Endothelial cell of umbilical vein (primary cell): ENCODE measurements at regions not wholly inside any gene's neighbourhood (a gene's known extent, or its start where the extent isn't known, plus 50 kb on each side); places are given as distances from the start of the nearest gene placed in this dataset.

Experiments used
- BruUV-seq: library from RNA; stranded (reverse); fragments of 400-500 nt; replicated peaks from 2 replicates; lab custom pipeline; 2021; lab: Mats Ljungman, UMichigan
- CTCF ChIA-PET: fragments of 300-600, 350-600 bp; sonication (Branson Sonifier 250); formaldehyde crosslinking; loops from one replicate; lab custom pipeline; 2021; ENCODE audit warnings: antibody characterized with exemption, inconsistent platforms; lab: Charles Lee
- POLR2A ChIA-PET: fragments of 300-600, 350-600 bp; sonication (Branson Sonifier 250); formaldehyde crosslinking; loops from one replicate; lab custom pipeline; 2021; ENCODE audit warnings: antibody characterized with exemption, inconsistent platforms; lab: Charles Lee
- DNase-seq: peaks from one replicate; pipeline ENCODE4 v3.0.0-alpha.2; 2011; ENCODE audit warnings: low read depth, low spot score
- FAIRE-seq: peaks from 2 replicates; lab custom pipeline; 2011; peaks lifted over from hg19 to GRCh38; lab: Jason Lieb, UNC
- H2AFZ ChIP-seq: 2 replicates; pipeline ENCODE4 v1.6.0; 2012; ENCODE audit warnings: low read depth, low read length, control low read depth, inconsistent platforms
- H3K27ac ChIP-seq: 2 replicates; pipeline ENCODE4 v1.5.1; 2011; ENCODE audit warnings: low read depth, mild to moderate bottlenecking, control low read depth, low read length, moderate library complexity; ENCODE audit not compliant: insufficient read depth
- H3K27me3 ChIP-seq, 2 experiments: 2 replicates each; pipeline versions ENCODE4 v1.6.0 to v1.6.1; 2011; ENCODE audit warnings: low read length in 2 of 2, mixed read lengths in 1 of 2; ENCODE audit not compliant: control insufficient read depth in 2 of 2, insufficient read depth in 2 of 2
- H3K36me3 ChIP-seq, 2 experiments: 2 replicates in 1 of 2; 3 replicates in 1 of 2; pipeline ENCODE4 v1.5.1; 2011; ENCODE audit warnings: low read length in 2 of 2, mild to moderate bottlenecking in 1 of 2, moderate library complexity in 1 of 2; ENCODE audit not compliant: control insufficient read depth in 2 of 2, insufficient read depth in 2 of 2; ENCODE audit errors: extremely low read depth in 1 of 2
- H3K4me1 ChIP-seq: 3 replicates; pipeline ENCODE4 v1.5.1; 2011; ENCODE audit warnings: mild to moderate bottlenecking, low read length; ENCODE audit not compliant: control insufficient read depth, insufficient read depth; ENCODE audit errors: extremely low read depth
- H3K4me2 ChIP-seq: 2 replicates; pipeline ENCODE4 v1.6.1; 2011; ENCODE audit warnings: low read length, control low read depth, mixed read lengths; ENCODE audit not compliant: insufficient read depth
- H3K4me3 ChIP-seq, 3 experiments: fragments of 200-600 bp in 1 of 3; sonication (generic), shearing (Covaris generic) in 1 of 3; replicated peaks in 1 of 3; 2 replicates each; pipeline ENCODE4 v1.5.1; 2011 to 2016; ENCODE audit warnings: control low read depth in 3 of 3, low read length in 3 of 3, mild to moderate bottlenecking in 2 of 3, inconsistent platforms in 1 of 3, low read depth in 1 of 3, moderate library complexity in 1 of 3; ENCODE audit not compliant: insufficient read depth in 1 of 3
- H3K79me2 ChIP-seq: 2 replicates; pipeline ENCODE4 v1.6.0; 2012; ENCODE audit warnings: low read length, inconsistent platforms; ENCODE audit not compliant: control insufficient read depth, insufficient read depth
- H3K9ac ChIP-seq: replicated peaks from 2 replicates; pipeline ENCODE3; 2011; ENCODE audit warnings: low read length, control low read depth; ENCODE audit not compliant: insufficient read depth; ENCODE audit errors: extremely low read depth
- H3K9me1 ChIP-seq: replicated peaks from 3 replicates; pipeline ENCODE4 v1.6.0; 2011; ENCODE audit warnings: mild to moderate bottlenecking, low read length; ENCODE audit not compliant: control insufficient read depth, insufficient read depth; ENCODE audit errors: extremely low read depth
- H3K9me3 ChIP-seq: replicated peaks from 2 replicates; pipeline ENCODE4 v1.5.1; 2012; ENCODE audit warnings: low read length, inconsistent platforms; ENCODE audit not compliant: control insufficient read depth, insufficient read depth
- H4K20me1 ChIP-seq: replicated peaks from 2 replicates; pipeline ENCODE3; 2011; ENCODE audit warnings: mild to moderate bottlenecking, low read length; ENCODE audit not compliant: control insufficient read depth, insufficient read depth; ENCODE audit errors: extremely low read depth
- EZH2 ChIP-seq: IDR thresholded peaks from 2 replicates; pipeline ENCODE4 v1.6.1; 2012; ENCODE audit warnings: borderline replicate concordance, low read depth, mild to moderate bottlenecking, moderate library complexity, low read length, inconsistent platforms; ENCODE audit not compliant: severe bottlenecking
- FOS ChIP-seq: IDR thresholded peaks from 2 replicates; pipeline ENCODE4 v1.6.1; 2011; ENCODE audit warnings: mild to moderate bottlenecking, low read length, moderate library complexity, borderline replicate concordance; ENCODE audit not compliant: insufficient read depth
- GATA2 ChIP-seq: IDR thresholded peaks from 2 replicates; pipeline ENCODE4 v1.7.0; 2011; ENCODE audit warnings: low read depth, mild to moderate bottlenecking, moderate library complexity, mixed read lengths, low read length; ENCODE audit not compliant: insufficient read length, insufficient read depth
- JUN ChIP-seq: IDR thresholded peaks from 2 replicates; pipeline ENCODE4 v1.6.1; 2011; ENCODE audit warnings: borderline replicate concordance, low read depth; ENCODE audit not compliant: insufficient read length, insufficient read depth
- MYC ChIP-seq: IDR thresholded peaks from one replicate; pipeline ENCODE4 v1.6.1; 2011; ENCODE audit warnings: mild to moderate bottlenecking, low read depth, low read length
- POLR2A ChIP-seq: IDR thresholded peaks from 2 replicates; pipeline ENCODE4 v1.6.1; 2012; ENCODE audit warnings: low read depth, mild to moderate bottlenecking, control low read depth, low read length
- POLR2AphosphoS5 ChIP-seq: IDR thresholded peaks from 2 replicates; pipeline ENCODE4 v1.6.1; 2012; ENCODE audit warnings: low read depth, mild to moderate bottlenecking, control low read depth, low read length, moderate library complexity; ENCODE audit not compliant: insufficient read depth
- dilution Hi-C: fragments of 300-500 bp; cut with MboI; formaldehyde crosslinking; loops from one replicate; pipeline ENCODE4 v1.15.0; 2019; ENCODE audit warnings: low sequenced_read_pairs; ENCODE audit not compliant: extremely low pct_ligation_motif_present
- intact Hi-C: fragments of 100-400 bp; cut with micrococcal nuclease; formaldehyde crosslinking; loops from one replicate; pipeline ENCODE4 v1.10.0; 2022
- TF ChIP-seq, protein P1 (sequence below), 2 donors: IDR thresholded peaks; 1 replicate in 1 of 2; 2 replicates in 1 of 2; pipeline ENCODE4 v1.5.1; 2011; ENCODE audit warnings: low read length in 2 of 2, mild to moderate bottlenecking in 2 of 2, moderate library complexity in 2 of 2, control low read depth in 1 of 2, inconsistent platforms in 1 of 2, low read depth in 1 of 2; ENCODE audit not compliant: insufficient read depth in 1 of 2; ENCODE audit errors: extremely low read depth in 1 of 2
- TF ChIP-seq, protein P2 (sequence below): IDR thresholded peaks from 2 replicates; pipeline ENCODE4 v1.6.1; 2011; ENCODE audit not compliant: insufficient read depth, insufficient read length

GRCh38 chr2:51695531-51695930, 663.6 kb upstream of the NRXN1 start:
- ChIA-PET CTCF (no interaction called here), POLR2A (no interaction called here)
- no TSS peak for BruUV-seq

DNA sequence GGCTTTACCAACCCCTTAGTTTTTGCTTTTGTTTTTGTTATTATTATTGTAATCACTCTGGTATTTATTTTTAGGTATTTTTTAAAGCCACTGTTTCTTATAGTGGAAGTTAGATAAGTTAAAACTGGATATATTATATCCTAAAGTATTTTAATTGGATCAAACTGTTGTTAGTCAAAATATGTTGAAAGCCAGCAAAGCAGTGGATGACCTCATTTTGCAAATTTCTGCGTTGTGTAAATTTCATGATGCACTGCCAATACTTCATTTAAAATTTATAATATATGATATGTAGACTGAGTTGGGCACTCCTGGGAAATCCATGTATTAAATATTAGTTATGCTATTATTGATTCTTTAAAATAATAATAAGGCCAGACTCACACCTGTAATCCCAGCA, 661.7 kb upstream of the NRXN1 start:
- Histone ChIP-seq H3K9me1 (no peaks in the 10 kb centered on the region), H4K20me1 (no peaks in the 10 kb centered on the region), H3K4me1 (no peaks in the 10 kb centered on the region), H3K4me2 (no peak overlapping the region), H2AFZ (no peak overlapping the region), H3K9ac (no peak overlapping the region), H3K4me3 (no peak overlapping the region), H3K27me3 (no peaks in the 10 kb centered on the region), H3K79me2 (no peaks in the 10 kb centered on the region), H3K36me3 (no peaks in the 10 kb centered on the region), H3K27ac (no peak overlapping the region), H3K9me3 (no peaks in the 10 kb centered on the region)
- BruUV-seq = no TSS peak
- TF ChIP-seq POLR2AphosphoS5 = no peak
- TF ChIP-seq GATA2 = no peak
- TF ChIP-seq EZH2 = no peak
- no peak for TF ChIP-seq FOS
- TF ChIP-seq MYC = no peak
- no peak for TF ChIP-seq JUN
- TF ChIP-seq, protein P1, sequence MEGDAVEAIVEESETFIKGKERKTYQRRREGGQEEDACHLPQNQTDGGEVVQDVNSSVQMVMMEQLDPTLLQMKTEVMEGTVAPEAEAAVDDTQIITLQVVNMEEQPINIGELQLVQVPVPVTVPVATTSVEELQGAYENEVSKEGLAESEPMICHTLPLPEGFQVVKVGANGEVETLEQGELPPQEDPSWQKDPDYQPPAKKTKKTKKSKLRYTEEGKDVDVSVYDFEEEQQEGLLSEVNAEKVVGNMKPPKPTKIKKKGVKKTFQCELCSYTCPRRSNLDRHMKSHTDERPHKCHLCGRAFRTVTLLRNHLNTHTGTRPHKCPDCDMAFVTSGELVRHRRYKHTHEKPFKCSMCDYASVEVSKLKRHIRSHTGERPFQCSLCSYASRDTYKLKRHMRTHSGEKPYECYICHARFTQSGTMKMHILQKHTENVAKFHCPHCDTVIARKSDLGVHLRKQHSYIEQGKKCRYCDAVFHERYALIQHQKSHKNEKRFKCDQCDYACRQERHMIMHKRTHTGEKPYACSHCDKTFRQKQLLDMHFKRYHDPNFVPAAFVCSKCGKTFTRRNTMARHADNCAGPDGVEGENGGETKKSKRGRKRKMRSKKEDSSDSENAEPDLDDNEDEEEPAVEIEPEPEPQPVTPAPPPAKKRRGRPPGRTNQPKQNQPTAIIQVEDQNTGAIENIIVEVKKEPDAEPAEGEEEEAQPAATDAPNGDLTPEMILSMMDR (IDR thresholded peaks at IDR 0.05; ENCODE audit: extremely low read depth in 1 of 2, insufficient read depth in 1 of 2, low read depth in 1 of 2, low read length in 2 of 2) = no peak
- TF ChIP-seq, protein P2, sequence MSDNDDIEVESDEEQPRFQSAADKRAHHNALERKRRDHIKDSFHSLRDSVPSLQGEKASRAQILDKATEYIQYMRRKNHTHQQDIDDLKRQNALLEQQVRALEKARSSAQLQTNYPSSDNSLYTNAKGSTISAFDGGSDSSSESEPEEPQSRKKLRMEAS = no peak
- TF ChIP-seq POLR2A = no peak
- FAIRE-seq (no peak), DNase-seq (no peak)
- dilution Hi-C loops = no loop called here
- ChIA-PET CTCF (no interaction called here), POLR2A (no interaction called here)
- intact Hi-C loops = no loop called here

More at GRCh38 chr2:51695531-51695930, 663.6 kb upstream of the NRXN1 start:
- H3K27ac ChIP-seq = no peak overlapping the region
- intact Hi-C loops (no loop called here), dilution Hi-C loops (no loop called here)
- TF ChIP-seq JUN (no peak), EZH2 (no peak)
- TF ChIP-seq, protein P1 (IDR thresholded peaks at IDR 0.05; ENCODE audit: extremely low read depth in 1 of 2, insufficient read depth in 1 of 2, low read depth in 1 of 2, low read length in 2 of 2) = no peak
- TF ChIP-seq, protein P2 = no peak
- FAIRE-seq (no peak), DNase-seq (no peak)
- H3K79me2 ChIP-seq = no peaks in the 10 kb centered on the region
- H3K27me3 ChIP-seq = no peaks in the 10 kb centered on the region
- no peak overlapping the region for H3K4me2 ChIP-seq
- H3K9me1 ChIP-seq = no peaks in the 10 kb centered on the region
- no peak overlapping the region for H3K9ac ChIP-seq
- H4K20me1 ChIP-seq = no peaks in the 10 kb centered on the region
- H2AFZ ChIP-seq = no peak overlapping the region
- no peaks in the 10 kb centered on the region for H3K4me1 ChIP-seq
- no peaks in the 10 kb centered on the region for H3K9me3 ChIP-seq
- no peak overlapping the region for H3K4me3 ChIP-seq
- no peaks in the 10 kb centered on the region for H3K36me3 ChIP-seq
